ENCODE measurements at regions not wholly inside any gene's neighbourhood (a gene's known extent, or its start where the extent isn't known, plus 50 kb on each side); places are given as distances from the start of the nearest gene placed in this dataset.

DNA sequence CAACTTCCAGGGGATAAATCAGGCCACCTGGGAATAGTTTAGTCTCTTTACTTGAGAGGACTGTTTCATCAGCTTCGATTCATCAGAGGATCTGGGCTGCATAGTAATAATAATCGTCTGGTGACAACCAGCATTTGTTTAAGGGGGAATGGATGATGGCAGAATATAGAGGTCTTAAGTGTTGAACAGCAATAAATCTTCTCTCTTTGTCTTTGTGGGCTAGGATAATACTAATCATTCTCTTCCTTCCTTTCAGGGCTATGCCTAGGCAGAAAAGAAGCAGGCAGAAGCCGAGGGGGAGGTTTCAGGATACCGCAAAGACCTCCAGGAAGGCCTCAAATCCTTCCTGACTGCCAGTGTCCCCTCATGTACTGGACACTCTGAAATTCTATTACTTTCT, 150.4 kb upstream of the GAREM1 start:
- no peak for DNase-seq (ENCODE audit: low read depth in 2 of 2)

GRCh38 chr18:32618546-32618945, 147.9 kb upstream of the GAREM1 start:
- DNase-seq (ENCODE audit: low read depth in 2 of 2): no peak

GRCh38 chr18:32613821-32614220, 143.1 kb upstream of the GAREM1 start:
- DNase-seq (ENCODE audit: low read depth in 2 of 2): no peak

- DNase-seq (ENCODE audit: low read depth in 2 of 2): no peak
Observed at GRCh38 chr18:32612651-32613050, 142.0 kb upstream of the GAREM1 start.

DNA sequence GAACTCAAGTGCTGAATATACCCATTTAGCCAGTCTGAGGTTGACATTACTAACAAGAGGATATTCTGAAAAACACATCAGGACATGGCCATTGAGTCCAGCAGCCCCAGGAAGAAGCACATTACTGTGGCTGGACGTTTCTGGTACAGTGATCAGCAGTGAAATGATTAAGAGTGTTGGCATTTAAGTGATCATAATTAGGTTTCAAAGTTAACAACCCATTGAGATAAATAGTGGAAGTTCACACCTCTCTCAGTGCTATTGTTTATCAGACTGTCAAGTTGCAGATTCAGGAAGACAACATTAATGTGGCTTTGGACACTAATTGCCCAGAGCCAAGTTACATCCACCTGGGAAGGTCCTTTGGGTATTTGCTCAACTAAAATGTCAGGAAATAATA, 139.5 kb upstream of the GAREM1 start:
- DNase-seq (ENCODE audit: low read depth in 2 of 2): no peak

GRCh38 chr18:32607816-32608215, 137.1 kb upstream of the GAREM1 start:
- DNase-seq (ENCODE audit: low read depth in 2 of 2): no peak

- DNase-seq (ENCODE audit: low read depth in 2 of 2): no peak
Observed at GRCh38 chr18:32598144-32598543, 127.5 kb upstream of the GAREM1 start.

DNA sequence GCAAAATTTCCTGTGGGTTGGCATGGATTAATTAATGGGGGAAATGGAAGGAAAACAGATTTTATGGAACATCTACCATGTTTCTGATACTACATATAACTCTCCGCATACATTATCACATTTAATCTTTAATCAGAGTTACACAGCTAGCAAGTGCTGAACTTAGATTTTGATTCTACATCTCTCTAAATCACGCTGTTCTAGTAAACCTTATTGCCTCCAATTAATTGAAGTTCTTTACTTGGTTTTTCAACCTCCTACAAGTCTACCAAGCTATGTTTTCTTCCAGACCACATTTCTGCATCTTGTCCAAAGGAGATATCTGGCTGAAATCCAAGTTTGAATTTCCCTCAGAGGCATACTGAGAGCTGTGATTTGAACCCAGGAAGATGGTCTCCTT, 125.8 kb upstream of the GAREM1 start:
- DNase-seq (ENCODE audit: low read depth in 2 of 2): no peak

DNA sequence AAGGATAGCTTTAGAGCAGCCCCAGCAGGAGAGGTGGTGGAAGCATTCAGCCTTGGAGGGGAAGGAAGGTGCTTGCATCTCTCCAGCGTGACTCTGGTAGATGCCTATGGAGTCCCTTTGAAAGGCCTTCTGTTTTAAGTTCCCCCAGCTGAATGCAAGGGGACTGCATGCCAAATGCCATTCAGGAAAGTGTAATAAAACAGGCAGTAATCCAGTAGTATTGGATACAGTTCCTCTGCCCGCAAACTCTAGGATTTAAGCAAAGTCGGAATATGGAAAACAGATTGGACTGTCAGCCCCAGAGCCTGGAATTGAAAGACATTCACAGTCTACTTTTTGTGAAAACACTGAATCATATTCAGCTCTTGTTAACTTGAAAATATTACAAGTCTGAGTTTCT, 125.2 kb upstream of the GAREM1 start:
- DNase-seq (ENCODE audit: low read depth in 2 of 2): no peak

GRCh38 chr18:32588191-32588590, 117.5 kb upstream of the GAREM1 start:
- no peak for DNase-seq (ENCODE audit: low read depth in 2 of 2)

DNA sequence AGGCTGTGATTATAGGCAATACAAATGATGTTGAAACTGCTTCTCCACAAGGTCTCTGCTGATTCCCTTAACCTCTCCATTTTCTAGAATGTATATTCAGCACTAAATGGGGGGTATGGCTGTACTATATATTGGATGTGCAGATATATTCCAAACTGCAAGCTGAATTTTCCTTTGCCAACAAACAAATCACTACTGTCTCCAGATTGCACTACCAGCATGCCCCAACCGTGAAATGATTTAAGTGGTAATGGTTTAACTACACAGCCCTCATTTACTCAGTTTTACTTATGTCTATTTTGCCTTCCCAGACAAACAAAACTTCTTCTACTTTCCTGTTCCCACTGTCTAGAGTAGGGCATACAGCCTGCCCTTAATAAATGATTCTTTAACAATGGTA, 112.7 kb upstream of the GAREM1 start:
- no peak for DNase-seq (ENCODE audit: low read depth in 2 of 2)

DNA sequence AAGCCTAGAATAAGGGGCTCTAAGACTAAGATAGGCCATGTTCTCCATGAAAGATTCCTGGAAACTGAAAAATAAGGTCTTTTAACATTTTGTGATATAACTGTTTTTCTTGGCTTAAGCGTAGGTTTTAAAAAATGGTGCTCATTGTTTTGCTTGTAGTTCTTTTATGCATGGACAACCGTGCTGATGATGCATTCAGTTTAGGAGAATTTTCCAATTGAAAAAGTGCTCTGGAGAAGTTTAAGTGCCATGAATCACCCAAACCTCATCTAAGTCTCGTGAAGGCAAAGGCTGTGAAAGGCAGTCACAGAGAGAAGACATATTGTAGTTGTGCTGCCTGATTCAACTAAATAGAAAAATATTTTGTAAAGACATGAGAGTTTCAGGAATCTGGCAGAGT, 111.8 kb upstream of the GAREM1 start:
- no peak for DNase-seq (ENCODE audit: low read depth in 2 of 2)

GRCh38 chr18:32577561-32577960, 106.9 kb upstream of the GAREM1 start:
- no peak for DNase-seq (ENCODE audit: low read depth in 2 of 2)

DNA sequence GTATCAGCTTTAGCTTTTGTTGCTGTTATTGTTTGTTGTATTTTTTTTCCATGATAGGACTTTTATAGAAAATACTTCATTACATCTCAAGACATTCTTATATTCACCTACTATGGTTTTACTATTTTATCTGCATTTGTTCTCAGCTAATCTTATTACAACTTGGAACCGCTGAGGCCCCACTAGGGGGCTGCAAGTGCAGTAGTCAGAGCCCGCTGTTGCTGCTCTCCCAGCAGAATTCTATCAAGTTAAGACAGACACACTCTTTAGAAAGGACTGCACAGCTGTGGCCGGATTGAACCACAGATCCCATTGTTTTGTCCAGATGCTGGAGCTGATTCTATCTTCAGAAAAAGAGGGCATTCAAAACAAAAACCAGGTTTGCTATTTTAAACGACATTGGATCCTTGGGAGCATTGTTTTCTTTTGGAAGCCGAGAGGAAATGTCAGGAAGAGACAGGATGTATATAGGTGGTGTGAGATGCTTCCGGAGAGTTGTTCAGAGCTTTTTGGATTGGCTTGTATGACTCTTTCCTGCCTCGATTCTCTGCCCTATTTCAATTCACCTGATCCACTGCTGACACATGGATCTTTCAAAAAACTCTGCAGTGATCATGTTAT, 105.7 kb upstream of the GAREM1 start:
- no peak for DNase-seq (ENCODE audit: low read depth in 2 of 2)

DNA sequence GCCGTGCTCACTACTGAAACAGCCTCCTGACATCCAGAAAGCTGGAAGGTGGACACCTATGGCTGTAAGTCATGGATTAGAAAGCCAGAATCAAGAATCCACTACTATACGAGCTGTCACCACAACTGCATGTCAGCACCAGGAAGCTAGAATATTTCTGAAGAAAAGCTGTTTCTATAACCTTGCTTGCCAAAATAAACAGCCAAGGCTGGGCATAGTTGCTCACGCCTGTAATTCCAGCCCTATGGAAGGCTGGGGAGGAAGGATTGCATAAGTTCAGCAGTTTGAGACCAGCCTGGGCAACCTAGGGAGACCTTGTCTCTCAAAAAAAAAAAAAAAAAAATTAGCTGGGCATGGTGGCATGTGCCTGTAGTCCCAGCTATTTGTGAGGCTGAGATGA, 96.3 kb upstream of the GAREM1 start:
- DNase-seq (ENCODE audit: low read depth in 2 of 2): no peak

- DNase-seq (ENCODE audit: low read depth in 2 of 2): no peak
Observed at GRCh38 chr18:32553640-32554365, 83.1 kb upstream of the GAREM1 start.

GRCh38 chr18:32553174-32553573, 82.5 kb upstream of the GAREM1 start:
- no peak for DNase-seq (ENCODE audit: low read depth in 2 of 2)

- peak; percentile 19 to 22 for DNase-seq (ENCODE audit: low read depth in 2 of 2)
Observed at GRCh38 chr18:32552421-32553030, 81.8 kb upstream of the GAREM1 start.

- DNase-seq (ENCODE audit: low read depth in 2 of 2): no peak
Observed at GRCh38 chr18:32550963-32551362, 80.3 kb upstream of the GAREM1 start.

- peak; percentile 10 to 13 for DNase-seq (ENCODE audit: low read depth in 2 of 2)
Observed at GRCh38 chr18:32549248-32550110, 78.8 kb upstream of the GAREM1 start.

DNA sequence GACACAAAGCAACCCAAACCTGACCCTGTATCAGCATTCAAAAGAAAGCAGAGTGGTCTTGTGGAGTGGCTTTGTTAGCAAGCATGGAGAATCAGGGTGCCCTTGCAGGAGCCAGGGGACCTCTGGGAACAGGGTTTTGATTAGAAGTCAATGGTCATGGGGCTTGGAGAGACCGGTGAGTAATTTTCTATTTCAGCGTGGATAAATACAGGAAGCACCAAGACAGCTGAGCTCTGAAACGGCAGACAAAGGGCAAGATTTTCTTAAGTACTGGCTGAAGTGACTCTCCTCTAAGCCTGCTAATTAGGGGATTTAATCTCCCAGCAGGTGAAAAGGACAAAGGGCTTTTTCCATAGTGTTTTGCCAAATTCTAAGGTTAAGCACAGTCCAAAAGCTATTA, 78.0 kb upstream of the GAREM1 start:
- DNase-seq (ENCODE audit: low read depth in 2 of 2): no peak

DNA sequence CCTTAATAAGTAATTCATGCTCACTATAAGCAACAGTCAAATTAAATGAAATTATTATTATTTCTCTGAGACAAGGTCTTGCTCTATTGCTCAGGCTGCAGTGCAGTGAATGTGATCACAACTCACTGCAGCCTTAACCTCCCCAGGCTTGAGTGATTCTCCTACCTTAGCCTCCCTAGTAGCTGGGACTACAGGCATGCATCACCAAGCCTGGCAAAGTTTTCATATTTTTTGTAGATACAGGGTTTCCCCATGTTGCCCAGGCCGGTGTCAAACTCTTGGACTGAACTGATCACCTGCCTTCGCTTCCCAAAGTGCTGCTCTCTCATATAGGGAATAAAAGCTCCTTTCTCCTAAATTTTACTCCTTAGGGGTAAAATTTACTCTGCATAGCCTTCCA, 74.9 kb upstream of the GAREM1 start:
- DNase-seq (ENCODE audit: low read depth in 2 of 2): no peak
